GM23338 (cell line): ENCODE measurements at regions not wholly inside any gene's neighbourhood (a gene's known extent, or its start where the extent isn't known, plus 50 kb on each side); places are given as distances from the start of the nearest gene placed in this dataset.

Experiments used
- CTCF ChIP-seq, 2 experiments: fragments of 200-600 bp in 1 of 2; sonication (generic) in 1 of 2; conservative IDR thresholded peaks; 2 replicates each; pipeline versions ENCODE4 v1.5.1 to v1.6.1; 2016 to 2017; ENCODE audit warnings: antibody characterized with exemption in 2 of 2, low read depth in 2 of 2, mild to moderate bottlenecking in 2 of 2, moderate library complexity in 1 of 2
- ETS1 ChIP-seq: IDR thresholded peaks from 2 replicates; pipeline ENCODE4 v1.6.1; 2016; ENCODE audit warnings: antibody characterized with exemption

DNA sequence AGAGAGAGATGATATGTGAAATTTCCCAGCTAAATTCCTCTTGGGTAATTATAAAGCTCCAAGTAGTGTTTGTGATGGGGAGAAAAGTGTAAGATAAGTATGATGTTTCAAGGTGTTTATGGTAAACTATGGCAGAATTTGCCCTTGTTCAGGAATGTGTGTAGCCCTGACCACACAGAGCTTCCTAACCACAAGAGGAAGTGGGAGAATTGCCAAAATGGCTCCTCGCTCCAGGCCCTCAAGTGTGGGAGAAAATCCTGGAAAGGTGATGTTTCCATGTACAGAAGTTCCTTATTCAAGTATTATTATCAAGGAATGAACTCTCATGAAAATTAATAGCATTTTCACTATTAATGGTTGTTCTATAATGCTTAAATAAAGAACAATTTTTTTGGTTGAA lies 878.3 kb downstream of the TDRD15 start:
- TF ChIP-seq CTCF (conservative IDR thresholded peaks at IDR 0.05; ENCODE audit: low read depth in 2 of 2) (no peak), ETS1 (no peak)
